H1 (cell line): ENCODE measurements at regions not wholly inside any gene's neighbourhood (a gene's known extent, or its start where the extent isn't known, plus 50 kb on each side); places are given as distances from the start of the nearest gene placed in this dataset.

Experiments used
- CTCF ChIA-PET: fragments of 300-600 bp; sonication (Branson Sonifier 250); formaldehyde crosslinking; loops from one replicate; lab custom pipeline; 2021; ENCODE audit not compliant: partially characterized antibody; lab: Charles Lee
- POLR2A ChIA-PET: fragments of 300-600 bp; sonication (Branson Sonifier 250); formaldehyde crosslinking; loops from one replicate; lab custom pipeline; 2021; ENCODE audit warnings: inconsistent platforms; ENCODE audit not compliant: partially characterized antibody; lab: Charles Lee
- DNase-seq, 2 experiments: peaks; one replicate each; pipeline versions ENCODE4 v3.0.0 to v3.0.0-alpha.2; 2010 to 2022; ENCODE audit warnings: low spot score in 2 of 2, low read depth in 1 of 2, mixed read lengths in 1 of 2
- FAIRE-seq: peaks from 2 replicates; lab custom pipeline; 2011; peaks lifted over from hg19 to GRCh38; lab: Jason Lieb, UNC
- H2AFZ ChIP-seq: 2 replicates; pipeline ENCODE4 v1.8.1; 2012; ENCODE audit warnings: low read length, inconsistent platforms
- H2AK5ac ChIP-seq: 2 replicates; pipeline ENCODE4 v1.6.1; 2013; ENCODE audit warnings: low read depth, low read length
- H2BK120ac ChIP-seq: replicated peaks from 2 replicates; pipeline ENCODE3; 2013; ENCODE audit warnings: low read depth, low read length, inconsistent platforms
- H2BK12ac ChIP-seq: 2 replicates; pipeline ENCODE4 v1.6.1; 2013; ENCODE audit warnings: low read depth, low read length
- H2BK15ac ChIP-seq: 2 replicates; pipeline ENCODE4 v1.6.1; 2013; ENCODE audit warnings: low read length
- H2BK20ac ChIP-seq: 2 replicates; pipeline ENCODE4 v1.6.1; 2013; ENCODE audit warnings: low read length
- H2BK5ac ChIP-seq: 2 replicates; pipeline ENCODE4 v1.6.1; 2013; ENCODE audit warnings: low read depth, low read length
- H3K14ac ChIP-seq: 2 replicates; pipeline ENCODE4 v1.6.1; 2013; ENCODE audit warnings: inconsistent platforms; ENCODE audit not compliant: insufficient read length
- H3K18ac ChIP-seq: 2 replicates; pipeline ENCODE4 v1.6.1; 2013; ENCODE audit warnings: low read length; ENCODE audit errors: extremely low read depth
- H3K23ac ChIP-seq: 2 replicates; pipeline ENCODE4 v1.6.1; 2013; ENCODE audit warnings: inconsistent platforms; ENCODE audit not compliant: insufficient read length
- H3K23me2 ChIP-seq: 2 replicates; pipeline ENCODE4 v1.6.1; 2013; ENCODE audit warnings: low read depth, low read length
- H3K27ac ChIP-seq: 2 replicates; pipeline ENCODE4 v1.6.1; 2011; ENCODE audit warnings: low read depth, low read length, inconsistent platforms
- H3K27me3 ChIP-seq, 4 experiments: replicated peaks in 1 of 4; 1 replicate in 1 of 4; 2 replicates in 3 of 4; pipeline versions ENCODE4 v1.6.1 to v1.8.1; 2011 to 2013; ENCODE audit warnings: low read length in 3 of 4, mild to moderate bottlenecking in 3 of 4, inconsistent platforms in 2 of 4, mixed read lengths in 2 of 4, moderate library complexity in 1 of 4; ENCODE audit not compliant: control insufficient read depth in 3 of 4, insufficient read depth in 3 of 4; ENCODE audit errors: extremely low read depth in 1 of 4
- H3K36me3 ChIP-seq, 4 experiments: 2 replicates each; pipeline versions ENCODE4 v1.6.1 to v1.8.1; 2011 to 2013; ENCODE audit warnings: mild to moderate bottlenecking in 4 of 4, low read length in 3 of 4, moderate library complexity in 2 of 4, control low read depth in 1 of 4, inconsistent platforms in 1 of 4; ENCODE audit not compliant: insufficient read depth in 4 of 4, control insufficient read depth in 2 of 4
- H3K4ac ChIP-seq: replicated peaks from 2 replicates; pipeline ENCODE3; 2013; ENCODE audit warnings: low read length, low read depth, mixed read lengths, inconsistent platforms; ENCODE audit not compliant: insufficient read length
- H3K4me1 ChIP-seq, 4 experiments: replicated peaks in 1 of 4; 1 replicate in 1 of 4; 2 replicates in 3 of 4; pipeline versions ENCODE4 v1.6.1 to v1.8.1; 2011 to 2013; ENCODE audit warnings: low read length in 3 of 4, inconsistent platforms in 2 of 4, mixed read lengths in 1 of 4; ENCODE audit not compliant: insufficient read depth in 4 of 4, control insufficient read depth in 3 of 4
- H3K4me2 ChIP-seq, 2 experiments: 2 replicates each; pipeline versions ENCODE4 v1.6.1 to v1.8.1; 2011 to 2013; ENCODE audit warnings: low read depth in 2 of 2, low read length in 2 of 2, control low read depth in 1 of 2, inconsistent platforms in 1 of 2, mild to moderate bottlenecking in 1 of 2; ENCODE audit not compliant: insufficient read depth in 1 of 2
- H3K4me3 ChIP-seq, 4 experiments: fragments of 200-600, 300-600 bp in 1 of 4; sonication (generic), shearing (Covaris generic), sonication (Bioruptor Twin) in 1 of 4; 2 replicates each; pipeline versions ENCODE4 v1.5.1 to v1.8.1; 2011 to 2016; ENCODE audit warnings: low read length in 4 of 4, low read depth in 3 of 4, control low read depth in 2 of 4, inconsistent platforms in 2 of 4, mild to moderate bottlenecking in 2 of 4, mixed read lengths in 1 of 4, moderate library complexity in 1 of 4; ENCODE audit not compliant: insufficient read depth in 2 of 4; ENCODE audit errors: extremely low read depth in 1 of 4
- H3K56ac ChIP-seq: replicated peaks from 2 replicates; pipeline ENCODE3; 2013; ENCODE audit warnings: low read depth, mild to moderate bottlenecking, mixed read lengths, low read length, inconsistent platforms; ENCODE audit not compliant: insufficient read length
- H3K79me1 ChIP-seq: 2 replicates; pipeline ENCODE4 v1.6.1; 2013; ENCODE audit warnings: low read depth, low read length, control low read depth
- H3K79me2 ChIP-seq, 2 experiments: 2 replicates each; pipeline versions ENCODE4 v1.6.1 to v1.8.1; 2012 to 2013; ENCODE audit warnings: low read length in 2 of 2, mild to moderate bottlenecking in 2 of 2, inconsistent platforms in 1 of 2; ENCODE audit not compliant: insufficient read depth in 2 of 2, control insufficient read depth in 1 of 2
- H3K9ac ChIP-seq, 4 experiments: replicated peaks in 1 of 4; 1 replicate in 1 of 4; 2 replicates in 3 of 4; pipeline versions ENCODE4 v1.6.1 to v1.8.1; 2011 to 2013; ENCODE audit warnings: low read depth in 3 of 4, low read length in 3 of 4, control low read depth in 2 of 4, mild to moderate bottlenecking in 2 of 4, moderate library complexity in 2 of 4, inconsistent platforms in 1 of 4; ENCODE audit errors: extremely low read depth in 1 of 4
- H3K9me3 ChIP-seq, 2 experiments: 2 replicates each; pipeline versions ENCODE4 v1.6.1 to v1.8.1; 2012 to 2013; ENCODE audit warnings: mild to moderate bottlenecking in 2 of 2, moderate library complexity in 2 of 2, control low read depth in 1 of 2, inconsistent platforms in 1 of 2, low read depth in 1 of 2, low read length in 1 of 2, mixed read lengths in 1 of 2; ENCODE audit not compliant: insufficient read depth in 2 of 2
- H4K20me1 ChIP-seq, 2 experiments: replicated peaks in 1 of 2; 2 replicates each; pipeline versions ENCODE3 to v1.8.1; 2011 to 2013; ENCODE audit warnings: inconsistent platforms in 2 of 2, low read length in 2 of 2, mild to moderate bottlenecking in 1 of 2; ENCODE audit not compliant: insufficient read depth in 2 of 2, control insufficient read depth in 1 of 2
- H4K5ac ChIP-seq: 2 replicates; pipeline ENCODE4 v1.6.1; 2013; ENCODE audit warnings: low read length, low read depth, mixed read lengths, inconsistent platforms; ENCODE audit not compliant: insufficient read length
- H4K8ac ChIP-seq: 2 replicates; pipeline ENCODE4 v1.8.0; 2013; ENCODE audit warnings: mild to moderate bottlenecking, moderate library complexity, low read length, inconsistent platforms; ENCODE audit not compliant: insufficient read depth; ENCODE audit errors: extremely low read depth
- H4K91ac ChIP-seq: replicated peaks from 2 replicates; pipeline ENCODE3; 2013; ENCODE audit warnings: low read length, mixed read lengths, inconsistent platforms; ENCODE audit not compliant: insufficient read length
- ATF2 ChIP-seq: IDR thresholded peaks from 2 replicates; pipeline ENCODE4 v1.6.1; 2012; ENCODE audit warnings: low read length, inconsistent platforms
- BCL11A ChIP-seq, 2 experiments: IDR thresholded peaks; one replicate each; pipeline ENCODE4 v1.6.1; 2011; ENCODE audit warnings: low read depth in 2 of 2, low read length in 2 of 2, mild to moderate bottlenecking in 2 of 2
- CBX5 ChIP-seq: fragments of 300-800, 300-1000 bp; sonication (generic); IDR thresholded peaks from 2 replicates; pipeline ENCODE4 v1.7.1; 2016; ENCODE audit warnings: antibody characterized with exemption, low read length, low read depth
- CHD2 ChIP-seq: IDR thresholded peaks from 2 replicates; pipeline ENCODE4 v1.6.1; 2012; ENCODE audit warnings: low read length, improper control_type of control experiment
- CTBP2 ChIP-seq: IDR thresholded peaks from 2 replicates; pipeline ENCODE4 v1.7.0; 2011; ENCODE audit warnings: borderline replicate concordance, mild to moderate bottlenecking, moderate library complexity, mixed read lengths, low read length; ENCODE audit not compliant: insufficient read depth, insufficient read length
- EGR1 ChIP-seq: IDR thresholded peaks from 2 replicates; pipeline ENCODE4 v1.6.1; 2011; ENCODE audit warnings: low read depth, low read length, borderline replicate concordance
- HDAC6 ChIP-seq: IDR thresholded peaks from one replicate; pipeline ENCODE4 v1.7.1; 2012; ENCODE audit warnings: low read depth, mild to moderate bottlenecking, inconsistent platforms, low read length, moderate library complexity
- KDM5A ChIP-seq: fragments of 200-600 bp; IDR thresholded peaks from 2 replicates; pipeline ENCODE4 v1.7.1; 2012; ENCODE audit warnings: mild to moderate bottlenecking, low read length, inconsistent platforms, mixed read lengths
- NANOG ChIP-seq: IDR thresholded peaks from 2 replicates; pipeline ENCODE4 v1.6.1; 2011; ENCODE audit warnings: low read length, low read depth, mild to moderate bottlenecking, inconsistent platforms; ENCODE audit not compliant: insufficient read depth, poor library complexity, severe bottlenecking
- RXRA ChIP-seq: IDR thresholded peaks from 2 replicates; pipeline ENCODE4 v1.6.1; 2011; ENCODE audit warnings: low read depth, mild to moderate bottlenecking, low read length, moderate library complexity; ENCODE audit not compliant: insufficient read depth
- SP2 ChIP-seq: IDR thresholded peaks from 2 replicates; pipeline ENCODE4 v1.6.1; 2012; ENCODE audit warnings: mild to moderate bottlenecking, low read length, inconsistent platforms
- SRF ChIP-seq: IDR thresholded peaks from 2 replicates; pipeline ENCODE4 v1.6.1; 2011; ENCODE audit warnings: mild to moderate bottlenecking, low read depth, low read length, moderate library complexity
- TBP ChIP-seq: IDR thresholded peaks from 2 replicates; pipeline ENCODE4 v1.6.1; 2011; ENCODE audit warnings: low read depth, low read length, improper control_type of control experiment
- WGBS, 2 experiments: shearing (Covaris generic) in 1 of 2; methylation state at CpG; one replicate each; pipeline versions ENCODE4 v1.1.6 to v1.1.7; 2013 to 2015; ENCODE audit warnings: low lambda C conversion rate in 2 of 2, mixed read lengths in 2 of 2, inconsistent platforms in 1 of 2, low coverage in 1 of 2, missing lambda C conversion rate in 1 of 2; ENCODE audit not compliant: insufficient replicate concordance in 2 of 2, insufficient coverage in 1 of 2, insufficient read length in 1 of 2; ENCODE audit errors: extremely low coverage in 1 of 2, missing lambda C conversion rate in 1 of 2; 5-methylcytosine and 5-hydroxymethylcytosine counted together

- FAIRE-seq (no peak), DNase-seq (no peak)
- Histone ChIP-seq H2AK5ac (no peak overlapping the region), H2BK20ac (no peak overlapping the region), H3K56ac (no peak overlapping the region), H3K9me3 (no peaks in the 10 kb centered on the region), H2AFZ (peak overlapping the region; percentile 98), H4K91ac (peak overlapping the region; percentile 36), H3K4me2 (no peak overlapping the region), H3K79me1 (no peaks in the 10 kb centered on the region), H3K36me3 (no peaks in the 10 kb centered on the region), H3K4ac (peak overlapping the region; percentile 92), H3K23me2 (no peaks in the 10 kb centered on the region), H4K5ac (peak overlapping the region; percentile 34), H3K9ac (no peak overlapping the region), H3K4me3 (no peak overlapping the region), H4K8ac (0 out of 2 replicates have a peak overlapping the region, but pooled peaks have one; percentile 35), H2BK5ac (peak overlapping the region; percentile 95; the same call in 1 of the 2 replicates), H2BK12ac (peak overlapping the region; percentile 76; the same call in 1 of the 2 replicates), H3K14ac (no peak overlapping the region), H3K18ac (no peak overlapping the region; the same call in 1 of the 2 replicates), H3K27ac (no peak overlapping the region), H3K23ac (no peak overlapping the region), H3K79me2 (no peaks in the 10 kb centered on the region), H2BK15ac (no peak overlapping the region), H3K4me1 (no peaks in the 10 kb centered on the region; a peak in 2 of 7 replicates), H3K27me3 (no peaks in the 10 kb centered on the region), H4K20me1 (no peaks in the 10 kb centered on the region), H2BK120ac (peak overlapping the region; percentile 88)
- CTCF ChIA-PET, result interaction anchor here (0.7 kb wide), 1 partner anchor 259 kb away, joined by 3 read pairs; no protein-coding TSS in a partner anchor
- POLR2A ChIA-PET, result no interaction called here
- 86% methylated on average over 4 of the region's 4 CpGs; no CpG with 5 or more reads in 1 of the 2 experiments for WGBS, 2 experiments
- no peak for TF ChIP-seq HDAC6
- no peak for TF ChIP-seq ATF2
- TF ChIP-seq BCL11A (IDR thresholded peaks at IDR 0.05; ENCODE audit: low read depth in 2 of 2, low read length in 2 of 2), result no peak
- no peak for TF ChIP-seq CBX5
- no peak for TF ChIP-seq CHD2
- TF ChIP-seq RXRA, result no peak
- no peak for TF ChIP-seq SRF
- TF ChIP-seq CTBP2, result no peak
- TF ChIP-seq SP2, result no peak
- no peak for TF ChIP-seq NANOG
- no peak for TF ChIP-seq KDM5A
- no peak for TF ChIP-seq EGR1
- no peak for TF ChIP-seq TBP
Observed at GRCh38 chr13:40333226-40333625, 333.2 kb downstream of the FOXO1 start.
